ENCODE measurements at regions not wholly inside any gene's neighbourhood (a gene's known extent, or its start where the extent isn't known, plus 50 kb on each side); places are given as distances from the start of the nearest gene placed in this dataset.

- TF ChIP-seq EZH2 (IDR thresholded peaks at IDR 0.05; ENCODE audit: borderline replicate concordance, low read depth, low read length, severe bottlenecking) (no peak), CTCF (IDR thresholded peaks at IDR 0.05; ENCODE audit: borderline replicate concordance, extremely low read depth, low read length, poor library complexity, severe bottlenecking) (no peak)
These were observed 111.5 kb upstream of the EYS start for GRCh38 chr6:65818576-65818975.
